ENCODE measurements at regions not wholly inside any gene's neighbourhood (a gene's known extent, or its start where the extent isn't known, plus 50 kb on each side); places are given as distances from the start of the nearest gene placed in this dataset.

DNA sequence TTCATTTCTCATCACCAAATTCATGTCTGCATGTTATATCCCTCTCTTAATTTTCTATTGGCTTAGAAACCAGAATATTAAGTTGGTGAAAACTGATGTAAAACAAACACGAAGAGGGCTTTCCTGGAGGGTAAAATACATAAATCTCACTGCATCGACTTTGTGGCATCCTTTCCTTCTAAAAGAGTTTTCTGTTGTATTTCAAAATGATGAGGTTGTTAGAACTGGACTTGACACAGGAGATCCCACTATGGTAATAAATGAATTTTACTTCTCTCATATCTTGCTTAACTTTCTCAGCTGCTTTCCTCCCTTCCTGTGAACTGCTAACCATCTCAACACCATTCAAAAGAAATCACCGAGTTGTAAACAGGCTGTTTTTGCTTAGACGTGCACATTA, 162.0 kb upstream of the TRPC7 start:
- intact Hi-C loops (cut with DNase I) = no loop called here
- no peak for DNase-seq (ENCODE audit: low spot score in 2 of 2)
- H3K27ac ChIP-seq = no peak overlapping the region
- H3K36me3 ChIP-seq = no peaks in the 10 kb centered on the region
- no peak overlapping the region for H3K4me3 ChIP-seq
- H3K4me1 ChIP-seq = no peaks in the 10 kb centered on the region
- no peaks in the 10 kb centered on the region for H3K9me3 ChIP-seq
- H3K27me3 ChIP-seq = no peaks in the 10 kb centered on the region
- TF ChIP-seq, protein P1, sequence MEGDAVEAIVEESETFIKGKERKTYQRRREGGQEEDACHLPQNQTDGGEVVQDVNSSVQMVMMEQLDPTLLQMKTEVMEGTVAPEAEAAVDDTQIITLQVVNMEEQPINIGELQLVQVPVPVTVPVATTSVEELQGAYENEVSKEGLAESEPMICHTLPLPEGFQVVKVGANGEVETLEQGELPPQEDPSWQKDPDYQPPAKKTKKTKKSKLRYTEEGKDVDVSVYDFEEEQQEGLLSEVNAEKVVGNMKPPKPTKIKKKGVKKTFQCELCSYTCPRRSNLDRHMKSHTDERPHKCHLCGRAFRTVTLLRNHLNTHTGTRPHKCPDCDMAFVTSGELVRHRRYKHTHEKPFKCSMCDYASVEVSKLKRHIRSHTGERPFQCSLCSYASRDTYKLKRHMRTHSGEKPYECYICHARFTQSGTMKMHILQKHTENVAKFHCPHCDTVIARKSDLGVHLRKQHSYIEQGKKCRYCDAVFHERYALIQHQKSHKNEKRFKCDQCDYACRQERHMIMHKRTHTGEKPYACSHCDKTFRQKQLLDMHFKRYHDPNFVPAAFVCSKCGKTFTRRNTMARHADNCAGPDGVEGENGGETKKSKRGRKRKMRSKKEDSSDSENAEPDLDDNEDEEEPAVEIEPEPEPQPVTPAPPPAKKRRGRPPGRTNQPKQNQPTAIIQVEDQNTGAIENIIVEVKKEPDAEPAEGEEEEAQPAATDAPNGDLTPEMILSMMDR (IDR thresholded peaks at IDR 0.05) = no peak

DNA sequence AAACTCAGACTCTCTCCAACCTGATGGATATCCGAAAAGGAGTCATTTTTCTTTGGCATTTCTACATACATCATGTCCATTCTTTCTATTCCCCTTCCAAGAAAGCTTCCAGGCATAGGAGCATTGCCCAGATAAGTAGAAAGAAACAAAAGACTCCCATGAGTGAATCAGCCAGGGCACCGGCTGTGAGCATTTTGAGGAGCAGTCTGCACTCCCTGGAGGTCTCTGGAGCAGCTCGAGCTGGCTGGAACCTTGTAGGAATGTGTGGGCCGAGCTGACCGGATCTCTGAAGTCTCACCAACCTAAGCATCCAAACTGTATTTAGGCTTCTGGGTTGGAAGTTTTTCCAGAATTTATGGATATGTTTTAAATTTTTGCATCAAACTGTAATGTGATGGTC, 161.4 kb upstream of the TRPC7 start:
- H3K36me3 ChIP-seq = no peaks in the 10 kb centered on the region
- H3K4me3 ChIP-seq = no peak overlapping the region
- intact Hi-C loops (cut with DNase I) = no loop called here
- no peaks in the 10 kb centered on the region for H3K4me1 ChIP-seq
- H3K9me3 ChIP-seq = no peaks in the 10 kb centered on the region
- no peak overlapping the region for H3K27ac ChIP-seq
- TF ChIP-seq, protein P1 (IDR thresholded peaks at IDR 0.05) = no peak
- DNase-seq (ENCODE audit: low spot score in 2 of 2) = no peak
- H3K27me3 ChIP-seq = no peaks in the 10 kb centered on the region

DNA sequence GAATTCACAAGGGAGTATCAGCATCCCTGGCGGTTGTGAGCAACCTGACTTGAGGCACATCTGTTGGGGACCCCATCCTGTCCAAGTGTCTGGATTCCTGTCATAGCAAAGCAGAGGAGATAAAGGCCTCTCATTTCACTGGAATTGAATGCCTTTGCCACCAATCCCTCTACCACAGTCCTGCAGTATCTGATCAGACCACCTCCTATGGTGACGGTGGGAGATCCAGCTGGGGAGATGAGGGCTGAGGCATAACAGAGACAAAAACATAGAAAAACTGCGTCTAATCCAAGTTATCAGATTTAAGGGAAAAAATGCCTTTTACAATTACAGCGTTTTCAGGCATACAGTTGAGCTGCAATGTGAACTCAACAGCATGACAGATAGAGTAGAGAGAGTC, 160.7 kb upstream of the TRPC7 start:
- no peak for DNase-seq (ENCODE audit: low spot score in 2 of 2)
- intact Hi-C loops (cut with DNase I) = no loop called here
- no peaks in the 10 kb centered on the region for H3K4me1 ChIP-seq

DNA sequence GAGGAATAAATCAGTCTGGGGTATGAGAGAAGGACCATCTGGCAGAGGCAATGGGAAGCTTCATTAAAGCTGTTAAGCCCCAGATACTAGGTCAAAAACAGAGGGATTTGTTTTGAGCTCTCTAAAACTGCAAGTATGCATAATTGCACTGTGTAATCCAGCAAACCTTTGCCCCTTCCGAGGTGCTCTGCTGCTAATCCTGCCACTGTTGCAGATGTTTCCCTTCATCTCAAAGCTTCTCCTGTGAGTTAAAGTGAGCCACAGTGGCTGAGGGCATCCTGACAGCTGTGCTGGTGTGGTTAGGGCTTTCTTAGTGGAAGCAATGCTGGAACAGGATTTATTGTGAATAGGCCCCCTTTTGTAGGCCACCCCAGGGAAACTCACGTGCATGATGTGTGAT, 160.3 kb upstream of the TRPC7 start:
- Histone ChIP-seq H3K4me3 (no peak overlapping the region), H3K36me3 (no peaks in the 10 kb centered on the region), H3K27me3 (no peaks in the 10 kb centered on the region), H3K4me1 (no peaks in the 10 kb centered on the region), H3K27ac (no peak overlapping the region), H3K9me3 (no peaks in the 10 kb centered on the region)
- TF ChIP-seq, protein P1 (IDR thresholded peaks at IDR 0.05) = no peak
- intact Hi-C loops (cut with DNase I) = no loop called here
- DNase-seq (ENCODE audit: low spot score in 2 of 2) = no peak

More for the DNA sequence above, 160.7 kb upstream of the TRPC7 start:
- Histone ChIP-seq H3K4me3 (no peak overlapping the region), H3K27ac (no peak overlapping the region), H3K9me3 (no peaks in the 10 kb centered on the region), H3K36me3 (no peaks in the 10 kb centered on the region), H3K27me3 (no peaks in the 10 kb centered on the region)
- TF ChIP-seq, protein P1 (IDR thresholded peaks at IDR 0.05) = no peak

DNA sequence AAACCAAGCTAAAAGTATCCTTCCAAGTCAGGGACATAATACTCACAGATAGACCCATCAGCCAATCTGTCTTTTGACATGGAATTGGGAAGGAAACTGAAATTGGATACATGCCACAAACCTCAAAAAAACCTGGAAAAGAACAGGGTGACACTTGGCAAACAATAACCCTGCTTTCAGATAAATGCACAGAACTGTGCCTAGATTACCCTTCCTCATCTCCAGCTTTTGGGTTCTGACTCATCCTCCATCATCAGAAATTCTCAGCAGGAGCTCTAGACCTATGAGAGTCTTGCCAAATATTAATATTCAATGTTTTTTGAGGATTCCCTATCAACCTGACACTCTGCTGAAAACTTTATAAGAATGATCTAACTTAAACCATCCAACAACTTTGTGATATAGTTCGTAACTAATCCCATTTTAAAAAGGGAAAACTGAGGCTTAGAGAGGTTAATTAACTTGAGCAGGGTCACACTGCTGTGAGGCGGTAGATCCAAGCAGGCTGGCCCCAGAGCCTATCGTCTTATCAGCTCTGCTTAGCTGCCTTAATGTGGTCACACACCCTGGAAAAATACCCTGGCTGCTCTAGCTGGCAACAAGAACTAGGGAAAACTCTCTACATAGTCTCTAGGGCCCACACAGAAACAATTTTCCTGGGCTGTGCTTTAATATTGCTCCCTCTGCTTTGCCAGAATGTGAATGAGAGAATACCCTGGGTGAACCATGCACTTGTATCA, 157.0 kb upstream of the TRPC7 start:
- TF ChIP-seq, protein P1 (IDR thresholded peaks at IDR 0.05) = no peak
- no peaks in the 10 kb centered on the region for H3K9me3 ChIP-seq
- DNase-seq (ENCODE audit: low spot score in 2 of 2) = no peak
- no peak overlapping the region for H3K4me3 ChIP-seq
- H3K27me3 ChIP-seq = no peaks in the 10 kb centered on the region
- H3K36me3 ChIP-seq = no peaks in the 10 kb centered on the region
- H3K4me1 ChIP-seq = no peaks in the 10 kb centered on the region
- intact Hi-C loops (cut with DNase I) = no loop called here
- H3K27ac ChIP-seq = no peak overlapping the region

DNA sequence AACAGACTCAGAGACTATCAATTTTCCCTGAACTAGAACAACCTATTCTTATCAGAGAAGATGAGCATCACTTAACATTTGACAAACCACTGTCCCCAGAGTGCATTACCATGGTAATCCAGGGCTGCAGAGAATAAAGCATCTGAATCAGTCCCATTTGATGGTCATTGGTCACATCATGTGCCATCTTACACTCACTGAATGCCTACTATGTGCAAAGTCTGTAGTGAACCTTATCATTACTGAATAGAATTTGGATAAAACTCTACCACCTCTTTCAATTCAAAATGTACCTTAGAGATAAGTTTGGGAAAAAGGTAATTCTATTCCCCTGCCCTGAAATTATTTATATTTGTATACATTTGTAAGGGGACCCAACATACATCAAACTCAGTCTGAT, 156.4 kb upstream of the TRPC7 start:
- Histone ChIP-seq H3K4me3 (no peak overlapping the region), H3K27me3 (no peaks in the 10 kb centered on the region), H3K27ac (no peak overlapping the region), H3K36me3 (no peaks in the 10 kb centered on the region), H3K9me3 (no peaks in the 10 kb centered on the region), H3K4me1 (no peaks in the 10 kb centered on the region)
- intact Hi-C loops (cut with DNase I) = no loop called here
- DNase-seq (ENCODE audit: low spot score in 2 of 2) = no peak
- TF ChIP-seq, protein P1 (IDR thresholded peaks at IDR 0.05) = no peak

All from ascending aorta (tissue), 2 donors.